ENCODE measurements at regions not wholly inside any gene's neighbourhood (a gene's known extent, or its start where the extent isn't known, plus 50 kb on each side); places are given as distances from the start of the nearest gene placed in this dataset.
"Not testable (repeated sequence)": the region's sequence is repeated elsewhere in the genome, so short reads cannot be mapped to it uniquely, and the experiment has no call there.

DNA sequence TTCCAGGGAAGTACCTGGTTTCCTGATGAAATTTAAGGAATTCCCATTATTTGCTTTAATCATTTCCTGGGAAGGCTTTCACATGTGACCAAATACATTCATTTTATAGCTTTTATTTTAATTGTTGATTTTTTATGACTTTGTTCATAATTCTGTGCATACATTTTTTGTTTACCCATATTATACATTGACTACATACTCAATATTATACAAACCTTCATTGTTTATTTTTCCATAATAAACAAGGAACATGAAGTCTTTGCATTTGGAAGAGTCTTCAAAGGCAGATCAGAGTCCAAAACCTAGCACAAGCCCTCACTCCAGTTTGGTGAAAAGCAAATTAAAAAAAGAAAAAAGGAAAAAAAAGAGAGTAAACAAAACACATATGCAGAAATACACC lies 218.3 kb upstream of the NRIP1 start:
- DNase-seq = no peak

DNA sequence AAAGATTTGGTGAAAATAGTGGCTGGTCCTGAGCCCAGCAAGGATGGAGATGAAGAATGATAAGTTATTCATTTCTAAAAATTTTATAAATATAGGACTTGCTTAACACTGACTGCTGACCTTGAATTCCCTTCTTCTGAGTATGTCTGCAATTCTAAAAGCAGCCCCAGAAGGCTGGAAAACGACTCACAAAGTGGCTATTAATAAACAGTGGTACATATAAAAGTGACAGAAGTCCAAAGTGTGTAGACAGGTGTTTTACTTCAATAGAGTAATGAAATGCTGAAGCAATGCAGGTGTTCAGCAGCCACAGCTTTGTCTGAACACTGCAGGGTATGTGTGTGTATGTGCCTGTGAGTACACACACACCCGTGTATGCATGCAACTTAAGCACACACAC lies 219.0 kb upstream of the NRIP1 start:
- no peak for DNase-seq

DNA sequence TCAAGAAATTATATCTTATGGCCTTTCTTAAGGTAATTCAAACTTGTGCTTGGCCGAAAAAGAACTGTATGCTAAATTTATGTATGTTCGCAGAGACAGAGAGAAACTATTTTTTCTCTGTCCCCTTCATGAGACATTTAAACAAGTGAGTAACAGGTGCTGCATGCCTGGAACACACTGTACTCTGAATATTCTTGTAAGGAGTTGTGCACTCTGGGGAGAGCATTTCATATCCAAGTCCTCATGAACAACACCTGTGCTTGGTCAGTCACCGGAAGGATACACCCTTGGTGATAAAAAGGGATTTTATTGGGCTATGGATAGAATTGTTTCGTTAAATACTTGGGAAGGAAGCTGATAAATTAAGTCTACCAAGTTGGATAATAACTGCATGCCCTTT lies 220.8 kb upstream of the NRIP1 start:
- DNase-seq = no peak

DNA sequence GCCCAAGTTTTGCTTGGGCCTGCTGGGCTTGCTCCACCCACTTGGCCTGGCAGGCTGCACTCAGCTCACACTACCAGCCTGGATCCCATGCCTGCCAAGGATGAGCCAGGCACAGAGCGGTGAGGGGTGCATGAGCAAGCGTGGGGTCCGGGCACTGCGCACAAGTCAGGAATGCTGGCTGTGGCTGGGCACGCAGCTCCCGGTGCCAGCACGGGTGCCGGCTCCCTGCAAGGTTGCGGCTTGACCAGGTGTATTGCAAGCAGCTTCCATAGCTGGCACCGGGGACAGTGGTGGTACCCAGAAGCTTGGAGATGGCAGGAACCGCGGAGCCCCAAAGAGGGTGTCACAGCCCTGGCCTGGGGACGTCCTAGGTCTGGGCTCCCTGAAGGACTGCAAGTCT lies 224.4 kb upstream of the NRIP1 start:
- DNase-seq = no peak

DNA sequence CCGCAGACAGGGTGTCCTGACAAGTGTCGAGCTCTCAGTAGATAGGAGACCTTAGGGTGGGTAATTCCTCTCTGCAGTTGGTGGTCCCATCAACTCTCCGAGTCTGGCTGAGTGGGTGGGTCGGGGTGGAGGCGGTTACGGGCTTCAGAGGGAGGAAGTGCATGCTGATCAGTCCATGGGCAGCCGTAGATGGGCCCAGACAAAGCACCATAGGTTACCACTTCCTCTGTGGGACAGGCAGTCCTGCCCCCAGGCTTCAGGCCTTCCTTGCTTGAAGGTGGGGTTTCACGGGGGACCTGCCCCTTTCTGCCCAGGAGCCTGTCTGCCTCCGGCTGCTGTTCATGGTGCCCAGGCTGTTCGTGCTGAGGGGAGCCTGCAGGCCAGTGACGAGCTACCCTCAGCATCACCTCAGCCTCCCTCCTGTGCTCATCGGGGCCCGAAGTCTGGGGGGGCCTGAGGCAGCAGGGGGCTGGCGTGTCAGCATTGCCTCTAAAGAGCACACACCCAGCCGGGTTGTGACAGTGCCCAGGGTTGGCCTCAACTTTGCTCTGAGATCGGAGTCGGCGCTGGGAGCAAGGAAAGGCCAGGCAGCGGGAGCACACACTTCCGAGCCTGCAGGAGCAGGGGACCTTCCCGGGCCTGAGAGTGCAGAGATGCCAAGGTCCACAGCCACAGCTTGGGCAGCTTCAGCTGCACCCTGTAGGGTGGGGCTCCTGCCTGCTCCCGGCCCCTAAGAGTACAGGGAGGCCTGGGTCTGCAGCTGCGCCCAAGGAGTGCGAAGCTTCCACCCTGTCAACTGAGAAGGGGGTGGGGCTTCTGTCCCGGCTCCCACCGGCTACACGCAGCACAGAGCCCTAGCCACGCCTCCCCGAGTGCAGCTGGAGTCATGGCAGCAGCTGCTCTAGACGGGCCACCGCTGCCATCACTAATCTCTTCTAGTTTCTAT lies 225.4 kb upstream of the NRIP1 start:
- no peak for DNase-seq

DNA sequence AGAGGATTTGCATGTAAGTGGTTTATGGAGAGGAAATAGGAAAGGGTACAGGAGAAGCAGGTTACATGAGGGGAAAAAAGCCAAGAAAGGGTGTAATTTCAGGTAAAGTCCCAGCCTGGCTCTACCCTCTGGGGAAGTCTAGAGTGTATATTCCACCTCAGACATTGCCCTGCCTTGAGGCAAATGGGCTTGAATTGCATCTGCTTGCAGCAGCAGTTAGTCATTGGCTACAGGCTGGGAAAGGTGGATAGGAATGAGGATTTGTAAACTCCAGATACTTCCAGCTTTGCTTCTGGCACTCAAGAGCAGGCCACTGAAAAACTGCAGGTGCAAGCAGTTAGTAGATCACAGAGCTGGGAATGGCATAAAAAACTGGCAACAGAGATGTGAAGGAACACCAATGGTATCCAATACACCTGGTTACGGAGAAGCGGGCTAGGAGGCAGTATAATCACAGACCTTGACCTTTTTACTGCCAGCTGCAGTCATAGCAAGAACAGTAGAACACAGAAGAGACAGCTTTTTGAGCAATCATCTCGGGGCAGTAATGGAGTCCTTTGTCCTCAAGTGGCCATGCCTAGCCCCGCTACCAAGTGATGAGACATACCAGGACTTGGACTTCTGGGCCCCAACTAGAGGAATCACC lies 226.9 kb upstream of the NRIP1 start:
- no peak for DNase-seq

DNA sequence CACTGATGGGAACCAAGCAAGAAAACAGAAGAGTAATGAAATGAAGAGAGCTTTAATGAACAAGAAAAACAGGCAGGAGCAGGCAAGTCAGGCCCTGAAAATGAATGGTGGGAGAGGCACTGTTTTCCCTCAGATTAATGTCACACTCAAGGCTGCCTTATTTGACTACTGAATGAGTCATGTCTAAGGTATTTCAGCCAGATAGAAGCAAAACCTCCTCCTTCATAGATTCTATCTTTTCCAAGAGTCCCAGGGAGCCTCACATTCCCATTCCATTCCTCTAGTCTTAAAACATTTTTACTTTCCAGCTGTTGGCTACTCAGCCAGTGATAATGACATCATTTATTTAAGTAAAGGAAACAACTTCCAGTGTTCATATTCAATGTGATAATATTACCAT lies 228.4 kb upstream of the NRIP1 start:
- DNase-seq = peak; percentile 58

DNA sequence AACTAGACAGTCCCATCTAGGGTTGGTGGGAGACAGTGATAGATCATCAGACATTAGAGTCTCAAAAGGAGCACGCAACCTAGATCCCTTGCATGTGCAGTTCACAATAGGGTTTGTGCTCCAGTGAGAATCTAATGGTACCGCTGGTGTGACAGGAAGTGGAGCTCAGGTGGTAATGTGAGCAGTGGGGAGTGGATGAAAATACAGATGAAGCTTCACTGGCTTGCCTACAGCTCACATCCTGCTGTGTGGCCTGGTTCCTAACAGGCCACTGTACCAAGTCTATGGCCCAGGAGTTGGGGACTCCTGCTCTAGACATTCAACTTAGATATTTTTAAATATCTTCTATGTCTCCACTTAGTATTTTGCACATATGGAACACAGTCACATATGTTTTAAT lies 231.1 kb upstream of the NRIP1 start:
- DNase-seq = no peak

DNA sequence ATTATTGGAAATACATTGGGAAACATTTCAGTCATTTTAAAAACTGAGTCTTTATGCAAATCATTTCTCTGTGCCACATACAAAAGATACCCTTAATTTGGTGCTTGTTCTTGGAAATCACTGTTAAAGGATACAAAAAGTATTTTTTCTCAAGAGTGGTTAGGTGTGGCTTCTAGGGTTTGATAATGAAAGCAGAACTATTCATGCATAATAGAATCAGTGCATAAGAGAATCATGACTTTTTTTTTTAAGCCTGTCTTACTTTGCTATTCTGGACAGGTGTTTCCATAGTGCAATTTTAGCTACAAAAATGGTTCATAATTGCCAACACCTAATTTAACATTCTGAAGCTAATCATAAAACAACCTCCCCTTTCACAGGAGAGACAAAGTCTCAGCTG lies 233.0 kb upstream of the NRIP1 start:
- DNase-seq = no peak

DNA sequence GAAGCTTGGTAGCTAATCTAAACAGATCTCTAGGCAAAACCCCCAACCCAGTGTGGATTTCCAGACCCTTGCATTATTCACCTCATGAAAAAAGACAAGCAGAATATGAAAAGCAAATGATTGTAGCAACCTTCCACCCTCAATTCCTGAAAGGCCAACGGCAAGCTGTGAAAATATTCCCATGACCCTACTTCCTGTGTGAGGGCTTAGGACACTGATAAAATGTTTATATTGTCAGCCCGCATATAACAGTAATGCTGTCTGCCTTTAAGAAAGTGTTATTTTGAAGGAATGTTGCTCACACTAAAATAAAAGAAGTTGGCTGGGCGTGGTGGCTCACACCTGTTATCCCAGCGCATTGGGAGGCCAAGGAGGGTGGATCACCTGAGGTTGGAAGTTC lies 233.5 kb upstream of the NRIP1 start:
- no peak for DNase-seq

DNA sequence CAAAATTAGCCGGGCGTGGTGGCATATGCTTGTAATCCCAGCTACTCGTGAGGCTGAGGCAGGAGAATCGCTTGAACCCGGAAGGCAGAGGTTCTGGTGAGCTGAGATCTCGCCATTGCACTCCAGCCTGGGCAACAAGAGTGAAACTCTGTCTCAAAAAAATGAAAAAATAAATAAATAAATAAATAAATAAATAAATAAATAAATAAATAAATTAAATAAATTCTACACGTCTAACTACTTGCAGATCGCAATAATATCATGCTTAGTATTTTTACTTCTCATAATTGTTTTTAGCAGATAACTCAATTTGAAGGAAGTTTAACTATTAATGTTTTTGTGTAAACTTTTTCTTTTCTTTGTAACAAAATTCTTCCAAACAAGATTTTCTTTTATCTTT lies 234.0 kb upstream of the NRIP1 start:
- DNase-seq = not testable (repeated sequence)

DNA sequence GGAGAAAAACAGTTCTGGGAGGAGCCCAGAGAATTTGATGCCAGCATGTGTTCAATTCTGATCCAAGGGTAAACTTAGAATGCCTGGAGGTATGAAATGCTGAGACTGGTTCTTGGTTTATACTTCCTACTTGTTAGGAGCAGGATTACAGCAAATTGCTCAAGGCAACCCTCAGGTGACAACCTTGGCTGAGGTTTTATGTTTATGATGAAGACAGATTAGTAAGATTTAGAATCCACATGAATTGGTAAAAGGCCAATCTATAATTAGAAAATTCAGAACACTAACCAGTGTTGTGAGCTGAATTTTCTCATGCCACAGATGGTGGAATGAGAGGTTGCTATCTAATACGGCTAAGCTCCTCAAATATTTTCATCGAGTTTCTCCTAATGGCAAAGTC lies 235.3 kb upstream of the NRIP1 start:
- no peak for DNase-seq

DNA sequence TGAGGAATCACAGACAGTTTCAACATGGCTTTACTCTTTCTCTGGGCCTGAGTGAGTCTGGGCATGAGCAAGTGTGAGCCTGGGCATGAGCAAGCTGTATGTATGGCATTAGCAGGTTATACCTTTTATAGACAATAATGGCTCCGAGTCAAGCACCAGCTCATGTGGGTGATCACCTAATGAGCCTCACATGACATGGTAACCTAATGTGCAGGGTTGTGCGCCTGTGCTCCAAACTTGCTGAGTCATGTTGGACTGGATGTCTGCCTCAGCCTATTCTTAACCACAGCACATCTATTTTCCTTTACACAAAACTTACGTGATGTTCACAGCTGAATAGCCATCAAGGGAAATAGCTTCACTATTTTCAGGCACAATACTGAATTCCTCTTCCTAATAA lies 236.2 kb upstream of the NRIP1 start:
- DNase-seq = no peak

DNA sequence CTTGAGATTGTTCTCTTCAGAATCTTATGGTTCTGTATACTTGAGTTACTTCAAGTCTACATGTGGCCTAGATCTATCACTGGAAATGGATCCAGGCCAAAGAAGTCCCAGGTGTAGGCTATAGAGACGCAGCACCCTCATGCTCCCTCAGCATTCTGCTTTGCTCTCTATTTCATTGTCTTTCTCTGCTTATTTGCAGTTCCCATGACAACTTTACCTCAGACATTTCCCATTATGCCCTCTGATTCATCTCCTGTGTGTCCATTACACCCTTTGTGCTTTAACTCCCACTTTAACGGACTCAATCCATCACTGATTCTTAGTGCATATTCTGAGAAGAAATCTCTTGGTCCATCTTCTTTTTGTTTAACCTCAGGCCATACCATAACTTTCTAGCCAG lies 236.9 kb upstream of the NRIP1 start:
- DNase-seq = no peak

DNA sequence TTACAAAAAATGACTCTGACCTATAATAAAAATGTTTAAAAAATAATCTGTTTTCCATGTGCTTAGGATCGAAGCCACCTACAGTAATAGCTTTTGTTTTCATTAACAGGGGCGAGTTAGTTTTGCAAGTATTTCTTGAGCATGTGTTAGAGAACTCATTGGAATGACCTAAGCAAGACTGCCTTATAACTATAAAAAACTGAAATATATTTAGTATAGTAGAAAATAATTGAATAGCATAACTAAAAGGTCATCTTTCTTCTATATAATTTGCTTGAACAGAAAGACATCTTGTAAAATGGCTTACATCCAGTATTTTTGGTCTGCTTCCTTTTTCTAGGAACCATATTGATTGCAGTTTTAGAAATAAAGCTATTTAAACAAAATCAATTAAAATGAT lies 241.5 kb upstream of the NRIP1 start:
- no peak for DNase-seq

DNA sequence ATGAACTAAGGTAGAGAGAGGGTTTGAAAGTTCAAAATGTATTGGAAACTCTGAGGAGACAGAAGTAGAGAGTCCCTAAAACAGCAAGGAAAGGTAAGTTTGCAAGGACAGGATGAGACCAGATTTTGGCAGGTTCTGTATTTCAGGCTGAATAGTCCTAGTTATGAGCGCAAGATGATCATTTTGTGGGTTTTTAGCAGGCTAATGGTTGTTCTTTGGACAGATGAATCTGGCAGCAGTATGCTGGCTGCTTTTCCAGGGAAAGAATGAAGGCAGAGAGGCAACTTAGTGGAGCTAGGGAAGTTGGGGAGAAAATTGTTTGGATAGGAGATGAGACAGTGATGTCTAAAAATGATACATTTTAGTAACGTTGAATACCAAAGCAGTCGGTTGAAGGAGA lies 243.5 kb upstream of the NRIP1 start:
- DNase-seq = no peak

DNA sequence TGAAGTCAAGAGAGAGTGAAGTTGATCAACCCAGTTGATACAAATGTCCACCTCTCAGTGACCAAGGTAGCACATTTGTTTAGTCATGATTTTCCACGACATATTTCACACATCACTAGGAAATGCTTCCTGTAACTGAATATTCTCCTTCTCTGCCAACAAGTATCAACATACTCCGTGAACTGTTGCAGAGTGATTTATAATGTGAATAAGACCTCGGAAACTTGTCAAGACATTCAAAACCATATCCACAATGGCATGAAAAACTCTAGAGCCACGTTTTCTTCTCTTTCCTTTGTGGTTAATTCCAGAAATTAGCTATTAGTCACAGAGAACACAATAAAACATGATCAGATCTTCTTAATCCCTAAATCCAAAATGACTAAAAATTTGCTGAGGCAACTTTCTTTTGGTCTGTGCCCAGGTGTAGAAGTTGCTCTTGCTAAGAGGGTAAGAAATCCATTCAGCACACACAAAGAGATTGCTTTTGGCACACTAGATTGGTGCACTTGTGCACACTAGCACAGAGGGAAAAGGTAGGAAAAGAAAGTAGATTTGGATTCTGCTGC lies 244.3 kb upstream of the NRIP1 start:
- no peak for DNase-seq

DNA sequence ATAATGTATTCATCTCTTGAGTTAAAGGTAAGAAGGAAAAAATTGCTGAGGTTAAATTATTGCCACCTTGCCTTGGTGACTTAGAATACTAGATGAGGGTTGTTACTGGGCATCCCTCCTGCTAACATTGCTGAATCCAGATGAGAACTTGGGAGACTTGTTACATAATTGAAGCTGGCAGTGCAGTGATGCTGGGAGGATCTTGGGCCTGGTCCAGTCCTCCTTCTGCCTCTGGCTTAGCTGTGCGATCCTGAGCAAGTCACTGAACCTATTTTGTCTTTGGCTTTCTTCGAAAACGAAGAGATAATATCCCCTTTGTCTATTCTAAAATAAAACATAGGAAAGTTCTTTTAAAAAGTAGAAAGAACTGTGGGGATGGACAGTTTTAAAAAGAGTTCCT lies 244.9 kb upstream of the NRIP1 start:
- DNase-seq = no peak

DNA sequence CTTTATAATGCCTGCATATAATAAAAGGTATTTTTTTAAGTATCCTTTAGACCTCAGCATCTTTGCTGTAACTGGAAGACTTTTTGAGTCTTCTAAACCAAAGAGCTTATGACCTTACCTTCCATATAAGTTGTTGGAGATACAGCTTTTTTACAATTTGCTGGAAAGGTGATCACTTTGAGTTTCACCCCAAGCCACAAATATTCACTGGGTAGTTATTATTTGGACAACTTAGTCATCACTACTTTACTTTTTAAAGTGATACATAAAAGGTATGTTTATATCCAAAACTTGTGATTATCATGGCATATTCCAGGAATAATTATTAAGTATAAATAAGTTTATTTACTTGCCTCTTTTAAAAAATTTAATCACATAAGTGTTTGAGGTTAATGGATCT lies 246.7 kb upstream of the NRIP1 start:
- DNase-seq = no peak

DNA sequence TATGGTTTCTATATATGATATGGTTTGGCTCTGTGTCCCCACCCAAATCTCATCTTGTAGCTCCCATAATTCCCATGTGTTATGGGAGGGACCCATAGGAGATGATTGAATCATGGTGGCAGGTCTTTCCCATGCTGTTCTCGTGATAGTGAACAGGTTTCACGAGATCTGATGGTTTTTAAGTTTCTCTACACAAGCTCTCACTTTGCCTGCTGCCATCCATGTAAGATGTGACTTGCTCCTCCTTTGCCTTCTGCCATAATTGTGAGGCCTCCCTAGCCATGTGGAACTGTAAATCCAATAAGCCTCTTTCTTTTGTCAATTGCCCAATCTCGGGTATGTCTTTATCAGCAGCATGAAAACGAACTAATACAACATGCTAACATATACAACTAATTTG lies 252.2 kb upstream of the NRIP1 start:
- not testable (repeated sequence) for DNase-seq

DNA sequence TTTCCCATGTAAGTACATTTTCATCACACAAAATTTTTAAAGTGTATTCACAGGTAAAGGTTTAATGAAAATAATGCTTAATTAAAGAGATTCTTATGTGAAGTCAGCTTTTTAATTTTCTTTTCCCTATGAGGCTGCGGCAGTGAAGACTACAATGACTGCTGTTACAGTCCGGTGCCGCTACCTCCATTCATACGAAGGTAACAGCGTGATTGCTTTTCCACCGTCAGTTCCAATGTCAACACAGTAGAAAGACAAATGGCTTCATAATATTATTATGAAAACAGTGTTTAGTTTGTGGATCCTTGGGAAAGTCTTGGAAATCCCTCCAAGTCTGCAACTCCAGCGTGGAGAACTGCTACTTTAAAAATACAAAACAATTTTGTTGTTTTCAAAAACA lies 254.9 kb upstream of the NRIP1 start:
- no peak for DNase-seq

DNA sequence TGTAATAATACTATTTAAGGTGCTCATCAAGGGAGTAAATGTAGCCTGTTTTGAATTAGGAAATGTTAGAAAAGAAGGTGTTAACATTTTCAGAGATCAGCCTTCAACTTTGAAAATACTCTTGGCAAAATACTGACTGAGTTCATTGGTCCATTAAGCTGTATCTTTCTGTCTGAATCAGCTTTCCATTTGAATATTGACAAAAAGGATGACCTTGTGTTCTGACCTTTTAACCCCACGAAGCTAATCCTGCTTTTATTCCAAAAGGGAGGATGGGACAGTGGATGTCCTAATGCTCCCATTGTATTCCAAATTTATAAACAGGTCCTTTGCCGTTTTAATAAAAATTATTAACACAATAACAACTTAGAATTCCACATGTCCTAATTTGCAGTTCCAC lies 259.7 kb upstream of the NRIP1 start:
- no peak for DNase-seq

DNA sequence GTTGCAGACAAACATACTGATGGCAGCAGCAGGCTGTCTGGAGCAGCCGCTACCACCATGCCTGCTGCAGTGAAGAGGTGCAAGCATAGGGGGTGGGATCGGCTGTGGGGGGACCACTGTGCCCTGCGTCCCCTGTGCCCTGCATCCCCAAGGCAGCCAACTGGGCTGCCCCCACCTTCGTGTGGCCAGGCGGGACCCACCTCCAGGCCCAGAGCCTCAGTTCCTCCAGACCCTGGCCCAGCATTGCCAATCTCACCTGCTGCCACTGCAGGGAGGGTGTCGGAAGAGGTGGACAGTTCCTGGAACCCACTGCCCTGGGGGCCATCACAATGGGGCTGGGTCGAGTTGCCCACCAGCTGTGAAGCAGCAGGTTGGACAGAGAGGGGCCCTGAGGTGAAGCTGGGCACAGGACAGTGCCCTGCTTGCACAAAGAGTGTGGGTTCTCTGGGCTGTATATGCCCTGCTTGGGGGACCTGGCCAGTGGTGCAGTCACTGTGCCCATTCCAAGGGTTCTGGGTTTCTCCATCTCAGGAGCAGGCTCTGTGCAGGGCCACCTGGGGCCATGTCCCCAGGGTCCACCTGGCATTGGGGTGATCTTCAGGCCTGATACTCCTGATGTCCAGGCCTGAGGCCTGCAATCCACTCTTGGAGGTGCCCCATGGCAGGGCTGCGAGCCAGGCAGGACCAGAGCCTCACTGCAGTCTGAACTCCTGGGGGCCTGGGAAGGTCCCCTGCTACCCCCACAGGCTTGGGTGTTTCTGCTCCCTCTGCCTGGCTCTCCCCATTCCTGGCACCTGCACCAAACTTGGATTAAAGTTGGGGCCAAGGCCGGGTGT lies 261.4 kb upstream of the NRIP1 start:
- DNase-seq = no peak
